IMR-90 (cell line): ENCODE measurements at regions not wholly inside any gene's neighbourhood (a gene's known extent, or its start where the extent isn't known, plus 50 kb on each side); places are given as distances from the start of the nearest gene placed in this dataset.
A peak's percentile ranks its signal among the peaks of the same experiment; 100 is the strongest.

Experiments used
- ATAC-seq: fragments of 200-7000 bp; cut with Tn5 transposase; 2 replicates; pipeline ENCODE4 v1.9.1; 2020; ENCODE audit warnings: low read depth, mild to moderate bottlenecking, moderate library complexity
- BruUV-seq: library from RNA; stranded (reverse); fragments of 400-500 nt; replicated peaks from 2 replicates; lab custom pipeline; 2021; lab: Mats Ljungman, UMichigan
- CTCF ChIA-PET: fragments of 300-600 bp; formaldehyde crosslinking; extraction: SDS; loops from one replicate; lab custom pipeline; 2021; ENCODE audit warnings: antibody characterized with exemption; lab: Yijun Ruan, JAX
- POLR2A ChIA-PET: fragments of 300-600 bp; sonication (Branson Sonifier 250); formaldehyde crosslinking; loops from one replicate; lab custom pipeline; 2022; ENCODE audit warnings: antibody characterized with exemption; ENCODE audit not compliant: unreplicated experiment; lab: Charles Lee
- DNase-seq: peaks from one replicate; pipeline ENCODE4 v3.0.0; 2013
- H2AFZ ChIP-seq: replicated peaks from 2 replicates; pipeline ENCODE3; 2013; ENCODE audit warnings: low read length, mild to moderate bottlenecking; ENCODE audit not compliant: poor library complexity
- H2AK5ac ChIP-seq: 2 replicates; pipeline ENCODE4 v1.6.1; 2013; ENCODE audit warnings: low read depth, low read length, inconsistent platforms
- H2AK9ac ChIP-seq: replicated peaks from 2 replicates; pipeline ENCODE3; 2013; ENCODE audit warnings: mild to moderate bottlenecking, low read depth, low read length, moderate library complexity; ENCODE audit not compliant: poor library complexity
- H2BK120ac ChIP-seq: 2 replicates; pipeline ENCODE4 v1.6.1; 2013; ENCODE audit warnings: low read depth, low read length, inconsistent platforms
- H2BK15ac ChIP-seq: 3 replicates; pipeline ENCODE4 v1.6.1; 2013; ENCODE audit warnings: low read depth, low read length, inconsistent platforms
- H2BK20ac ChIP-seq: 2 replicates; pipeline ENCODE4 v1.6.1; 2013; ENCODE audit warnings: low read depth, mild to moderate bottlenecking, inconsistent platforms, low read length, moderate library complexity
- H2BK5ac ChIP-seq: 2 replicates; pipeline ENCODE4 v1.6.1; 2013; ENCODE audit warnings: mild to moderate bottlenecking, low read depth, low read length, inconsistent platforms; ENCODE audit not compliant: poor library complexity, severe bottlenecking
- H3K14ac ChIP-seq: replicated peaks from 2 replicates; pipeline ENCODE4 v1.6.1; 2013; ENCODE audit warnings: low read depth, low read length, inconsistent platforms
- H3K18ac ChIP-seq: 2 replicates; pipeline ENCODE4 v1.6.1; 2013; ENCODE audit warnings: low read depth, low read length, control low read depth
- H3K23ac ChIP-seq: 2 replicates; pipeline ENCODE4 v1.6.1; 2013; ENCODE audit warnings: low read depth, low read length, inconsistent platforms
- H3K27ac ChIP-seq: 2 replicates; pipeline ENCODE4 v1.5.1; 2013; ENCODE audit warnings: mild to moderate bottlenecking, control low read depth, low read length; ENCODE audit not compliant: insufficient read depth
- H3K27me3 ChIP-seq: 2 replicates; pipeline ENCODE4 v1.6.1; 2013; ENCODE audit warnings: low read length; ENCODE audit not compliant: control insufficient read depth, insufficient read depth
- H3K36me3 ChIP-seq: 2 replicates; pipeline ENCODE4 v1.6.1; 2013; ENCODE audit warnings: low read length, mixed read lengths; ENCODE audit not compliant: control insufficient read depth, insufficient read depth
- H3K4ac ChIP-seq: 2 replicates; pipeline ENCODE4 v1.6.1; 2013; ENCODE audit warnings: low read depth, low read length, inconsistent platforms
- H3K4me1 ChIP-seq: 2 replicates; pipeline ENCODE4 v1.6.1; 2013; ENCODE audit warnings: low read length, mixed read lengths; ENCODE audit not compliant: control insufficient read depth, insufficient read depth
- H3K4me2 ChIP-seq: 2 replicates; pipeline ENCODE4 v1.6.1; 2013; ENCODE audit warnings: low read depth, mild to moderate bottlenecking, control low read depth, low read length, moderate library complexity
- H3K4me3 ChIP-seq: 2 replicates; pipeline ENCODE4 v1.5.1; 2013; ENCODE audit warnings: low read depth, mild to moderate bottlenecking, control low read depth, low read length, moderate library complexity; ENCODE audit not compliant: insufficient read depth
- H3K56ac ChIP-seq: 2 replicates; pipeline ENCODE4 v1.6.1; 2013; ENCODE audit warnings: low read length, inconsistent platforms; ENCODE audit not compliant: insufficient read depth; ENCODE audit errors: extremely low read depth
- H3K79me1 ChIP-seq, 2 experiments: 2 replicates each; pipeline ENCODE4 v1.6.1; 2013; ENCODE audit warnings: low read length in 2 of 2, inconsistent platforms in 1 of 2, low read depth in 1 of 2
- H3K9ac ChIP-seq: 2 replicates; pipeline ENCODE4 v1.6.1; 2013; ENCODE audit warnings: low read depth, low read length, control low read depth
- H3K9me1 ChIP-seq: 2 replicates; pipeline ENCODE4 v1.6.1; 2013; ENCODE audit warnings: low read length, inconsistent platforms; ENCODE audit not compliant: insufficient read depth
- H3K9me3 ChIP-seq: 2 replicates; pipeline ENCODE4 v1.6.1; 2013; ENCODE audit warnings: low read length; ENCODE audit not compliant: control insufficient read depth, insufficient read depth
- H4K20me1 ChIP-seq: 2 replicates; pipeline ENCODE4 v1.6.1; 2013; ENCODE audit warnings: low read length, inconsistent platforms; ENCODE audit not compliant: insufficient read depth
- H4K5ac ChIP-seq: 2 replicates; pipeline ENCODE4 v1.6.1; 2013; ENCODE audit warnings: mild to moderate bottlenecking, low read depth, low read length, control low read depth
- H4K8ac ChIP-seq, 2 experiments: 2 replicates each; pipeline ENCODE4 v1.6.1; 2013; ENCODE audit warnings: low read depth in 2 of 2, low read length in 2 of 2, control low read depth in 1 of 2, inconsistent platforms in 1 of 2
- H4K91ac ChIP-seq: 2 replicates; pipeline ENCODE4 v1.6.1; 2013; ENCODE audit warnings: low read depth, low read length, inconsistent platforms; ENCODE audit not compliant: insufficient read depth
- BHLHE40 ChIP-seq: fragments of 150-350 bp; IDR thresholded peaks from 2 replicates; pipeline ENCODE4 v1.6.1; 2016; ENCODE audit warnings: mild to moderate bottlenecking, low read depth, low read length
- CEBPB ChIP-seq: IDR thresholded peaks from 2 replicates; pipeline ENCODE4 v1.6.1; 2012; ENCODE audit warnings: low read depth, low read length, improper control_type of control experiment
- CHD1 ChIP-seq: IDR thresholded peaks from 2 replicates; pipeline ENCODE4 v1.6.1; 2012; ENCODE audit warnings: low read depth, low read length, improper control_type of control experiment
- CTCF ChIP-seq: conservative IDR thresholded peaks from 2 replicates; pipeline ENCODE4 v1.5.1; 2012; ENCODE audit warnings: mild to moderate bottlenecking, low read depth, low read length, improper control_type of control experiment
- FOS ChIP-seq: fragments of 150-350 bp; IDR thresholded peaks from 2 replicates; pipeline ENCODE4 v1.6.1; 2016; ENCODE audit warnings: low read depth, low read length
- MAFK ChIP-seq: IDR thresholded peaks from 2 replicates; pipeline ENCODE4 v1.6.1; 2012; ENCODE audit warnings: low read depth, low read length, improper control_type of control experiment
- MAZ ChIP-seq: IDR thresholded peaks from 2 replicates; pipeline ENCODE4 v1.6.1; 2012; ENCODE audit warnings: low read depth, mild to moderate bottlenecking, low read length, improper control_type of control experiment, moderate library complexity, borderline replicate concordance
- MXI1 ChIP-seq: IDR thresholded peaks from 2 replicates; pipeline ENCODE4 v1.6.1; 2012; ENCODE audit warnings: low read depth, mild to moderate bottlenecking, low read length, moderate library complexity, borderline replicate concordance
- NFE2L2 ChIP-seq: fragments of 150-350 bp; IDR thresholded peaks from 2 replicates; pipeline ENCODE4 v1.6.1; 2016; ENCODE audit warnings: low read depth, mild to moderate bottlenecking, low read length
- RAD21 ChIP-seq: IDR thresholded peaks from 2 replicates; pipeline ENCODE4 v1.6.1; 2012; ENCODE audit warnings: low read length, improper control_type of control experiment
- RCOR1 ChIP-seq: IDR thresholded peaks from 2 replicates; pipeline ENCODE4 v1.6.1; 2012; ENCODE audit warnings: mild to moderate bottlenecking, low read length, improper control_type of control experiment; ENCODE audit not compliant: insufficient replicate concordance
- RFX5 ChIP-seq: IDR thresholded peaks from 2 replicates; pipeline ENCODE4 v1.8.0; 2012; ENCODE audit warnings: low read depth, mild to moderate bottlenecking, low read length, moderate library complexity
- USF2 ChIP-seq: fragments of 150-350 bp; IDR thresholded peaks from 2 replicates; pipeline ENCODE4 v1.6.1; 2017; ENCODE audit warnings: mild to moderate bottlenecking, antibody characterized with exemption, low read length, low read depth
- WGBS, 2 experiments: methylation state at CpG; one replicate each; pipeline versions ENCODE4 v1.1.5 to v1.1.7; 2013; ENCODE audit warnings: missing lambda C conversion rate in 2 of 2; ENCODE audit not compliant: insufficient read length in 1 of 2; ENCODE audit errors: extremely low coverage in 2 of 2; 5-methylcytosine and 5-hydroxymethylcytosine counted together
- dilution Hi-C: fragments of 300-500 bp; cut with HindIII; formaldehyde crosslinking; loops from one replicate; pipeline ENCODE4 v1.14.3; 2018; ENCODE audit warnings: low sequenced_read_pairs; ENCODE audit not compliant: unreplicated experiment
- in situ Hi-C: fragments of 300-500 bp; cut with MboI; formaldehyde crosslinking; loops from 3 replicates; pipeline ENCODE4 v1.14.3; 2019; ENCODE audit warnings: low sequenced_read_pairs, inconsistent platforms, mixed read lengths
- intact Hi-C: fragments of 100-400 bp; cut with micrococcal nuclease; formaldehyde crosslinking; loops from 2 replicates; pipeline ENCODE4 v1.10.0; 2022

GRCh38 chr2:43050866-43051265 is 175.5 kb downstream of the ZFP36L2 start:
- no peak for ATAC-seq
- intact Hi-C loops = no loop called here

More at GRCh38 chr2:43050866-43051265, 175.5 kb downstream of the ZFP36L2 start:
- Histone ChIP-seq H2AFZ (peak overlapping the region; percentile 73), H4K91ac (peak overlapping the region; percentile 91), H3K4ac (peak overlapping the region; percentile 89), H3K4me3 (no peak overlapping the region), H3K27me3 (no peaks in the 10 kb centered on the region), H2BK20ac (peak overlapping the region; percentile 90), H3K79me1 (0 out of 4 replicates have a peak, but pooled peaks cover 0 to 2% of the 10 kb centered on the region in 2 experiments), H3K4me1 (peaks cover 24% of the 10 kb centered on the region), H2AK5ac (peak overlapping the region; percentile 65), H3K27ac (peak overlapping the region; percentile 1; the same call in 1 of the 2 replicates), H3K23ac (peak overlapping the region; percentile 49), H2BK5ac (peak overlapping the region; percentile 26), H3K14ac (peak overlapping the region; percentile 41), H3K9me3 (no peaks in the 10 kb centered on the region), H3K9ac (no peak overlapping the region), H2AK9ac (peak overlapping the region; percentile 47), H3K9me1 (peaks cover 19% of the 10 kb centered on the region), H3K56ac (peak overlapping the region; percentile 32; the same call in 1 of the 2 replicates), H2BK15ac (peak overlapping the region; percentile 91; the same call in 2 of the 3 replicates), H3K4me2 (no peak overlapping the region), H4K8ac (peak overlapping the region; percentile 59 to 78), H4K20me1 (no peaks in the 10 kb centered on the region), H3K36me3 (no peaks in the 10 kb centered on the region), H4K5ac (peak overlapping the region; percentile 10), H2BK120ac (peak overlapping the region; percentile 95), H3K18ac (peak overlapping the region; percentile 22)
- WGBS, 2 experiments = 63% methylated on average over 3 of the region's 5 CpGs; no CpG with 5 or more reads in 1 of the 2 experiments
- dilution Hi-C loops = no loop called here
- no TSS peak for BruUV-seq
- no peak for DNase-seq
- CTCF ChIA-PET = interaction anchor here (0.6 to 0.9 kb wide), 2 partner anchors 27 to 359 kb away, joined by 3 read pairs; no protein-coding TSS in a partner anchor
- no peak for TF ChIP-seq CTCF
- TF ChIP-seq CEBPB = no peak
- no peak for TF ChIP-seq MXI1
- no peak for TF ChIP-seq CHD1
- TF ChIP-seq BHLHE40 = no peak
- no peak for TF ChIP-seq MAFK
- TF ChIP-seq MAZ = no peak
- no peak for TF ChIP-seq RCOR1
- TF ChIP-seq FOS = no peak
- TF ChIP-seq RAD21 = no peak
- TF ChIP-seq USF2 = no peak
- TF ChIP-seq NFE2L2 = no peak
- no peak for TF ChIP-seq RFX5
- POLR2A ChIA-PET = no interaction called here
- in situ Hi-C loops = no loop called here
